Transverse colon (tissue), 4 donors: ENCODE measurements at regions not wholly inside any gene's neighbourhood (a gene's known extent, or its start where the extent isn't known, plus 50 kb on each side); places are given as distances from the start of the nearest gene placed in this dataset.

Experiments used
- DNase-seq: peaks from one replicate; pipeline ENCODE4 v3.0.0-alpha.2; 2019
- H3K27ac ChIP-seq, 4 donors: fragments of 200-600 bp; sonication (generic); 2 replicates each; pipeline ENCODE4 v1.5.1; 2016 to 2018; ENCODE audit warnings: inconsistent platforms in 4 of 4
- H3K27me3 ChIP-seq: fragments of 200-600 bp; sonication (generic); 2 replicates; pipeline ENCODE4 v1.5.1; 2017; ENCODE audit warnings: inconsistent platforms
- H3K36me3 ChIP-seq, 4 donors: fragments of 200-600 bp; sonication (generic); 2 replicates each; pipeline ENCODE4 v1.5.1; 2017 to 2019; ENCODE audit warnings: inconsistent platforms in 4 of 4
- H3K4me1 ChIP-seq, 4 donors: fragments of 200-600 bp; sonication (generic); 2 replicates each; pipeline ENCODE4 v1.5.1; 2017 to 2020; ENCODE audit warnings: inconsistent platforms in 4 of 4
- H3K4me3 ChIP-seq, 4 donors: fragments of 200-600 bp; sonication (generic); 1 replicate in 1 of 4; 2 replicates in 3 of 4; pipeline versions ENCODE4 v1.5.1 to v1.6.1; 2017 to 2019; ENCODE audit warnings: inconsistent platforms in 4 of 4
- H3K9me3 ChIP-seq, 2 donors: fragments of 200-600 bp; sonication (generic); 2 replicates each; pipeline ENCODE4 v1.5.1; 2017 to 2019; ENCODE audit warnings: inconsistent platforms in 2 of 2
- EP300 ChIP-seq: sonication (generic); formaldehyde crosslinking; IDR thresholded peaks from one replicate; pipeline ENCODE4 v1.6.1; 2017; ENCODE audit warnings: antibody characterized with exemption, low read depth
- POLR2A ChIP-seq: fragments of 450-650 bp; IDR thresholded peaks from one replicate; pipeline ENCODE4 v1.6.1; 2016; ENCODE audit warnings: antibody characterized with exemption, mild to moderate bottlenecking, moderate library complexity
- POLR2AphosphoS5 ChIP-seq, 3 donors: sonication (generic); formaldehyde crosslinking; IDR thresholded peaks; one replicate each; pipeline ENCODE4 v1.6.1; 2016; ENCODE audit warnings: antibody characterized with exemption in 3 of 3
- WGBS, 2 donors: methylation state at CpG; one replicate each; pipeline ENCODE4 v1.1.5; 2018; ENCODE audit warnings: low coverage in 1 of 2; 5-methylcytosine and 5-hydroxymethylcytosine counted together
- in situ Hi-C, 4 donors: fragments of 200-750 bp; cut with MboI; loops; one replicate each; pipeline versions ENCODE4 v1.15.0 to v1.15.1; 2017; ENCODE audit warnings: low sequenced_read_pairs in 3 of 4, low pct_ligation_motif_present in 1 of 4, low pct_unique_long_range_greater_than_20kb in 1 of 4
- intact Hi-C: fragments of 100-400 bp; cut with DNase I; formaldehyde crosslinking; loops from one replicate; pipeline ENCODE4 v1.15.1; 2023; ENCODE audit warnings: low total_unique reads
- TF ChIP-seq, protein P1 (sequence below), 5 experiments: fragments of 200-600 bp in 3 of 5; fragments of 450-650 bp in 2 of 5; sonication (generic) in 3 of 5; IDR thresholded peaks; 1 replicate in 2 of 5; 2 replicates in 3 of 5; pipeline ENCODE4 v1.5.1; 2016 to 2017; ENCODE audit warnings: antibody characterized with exemption in 5 of 5, inconsistent platforms in 3 of 5, mild to moderate bottlenecking in 2 of 5, moderate library complexity in 1 of 5

DNA sequence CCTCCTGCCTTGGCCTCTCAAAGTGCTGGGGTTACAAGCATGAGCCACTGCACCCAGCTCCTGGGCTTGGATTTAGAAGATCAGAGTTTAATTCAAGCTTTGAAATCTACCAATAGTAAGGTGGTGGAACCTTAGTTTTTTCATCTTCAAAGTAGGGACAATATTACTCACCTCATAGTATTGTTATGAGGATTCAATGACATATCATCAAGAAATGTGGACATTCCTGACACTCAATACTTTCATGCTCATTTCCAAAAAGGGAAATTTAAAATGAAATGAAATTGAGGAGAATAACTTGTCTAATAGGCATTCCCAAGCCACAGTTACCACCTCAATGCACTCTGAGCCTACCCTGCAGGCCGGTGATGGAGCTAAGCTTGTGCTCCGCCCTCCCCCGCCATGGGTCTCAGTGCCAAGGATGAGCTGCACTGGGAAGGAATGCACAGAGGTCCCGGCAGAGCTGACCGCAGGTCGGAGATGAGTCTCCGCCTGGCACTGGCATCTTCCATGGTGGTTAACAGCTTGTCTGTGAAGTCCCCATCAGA lies 56.5 kb upstream of the BCAR3 start:
- no peaks in the 10 kb centered on the region for H3K4me1 ChIP-seq
- H3K9me3 ChIP-seq, result no peaks in the 10 kb centered on the region
- intact Hi-C loops, result no loop called here
- H3K27ac ChIP-seq, result no peak overlapping the region
- no peak overlapping the region for H3K4me3 ChIP-seq
- no peaks in the 10 kb centered on the region for H3K36me3 ChIP-seq
- H3K27me3 ChIP-seq, result no peaks in the 10 kb centered on the region
- DNase-seq, result no peak
- TF ChIP-seq POLR2A (no peak), EP300 (no peak), POLR2AphosphoS5 (IDR thresholded peaks at IDR 0.05) (no peak)
- TF ChIP-seq, protein P1, sequence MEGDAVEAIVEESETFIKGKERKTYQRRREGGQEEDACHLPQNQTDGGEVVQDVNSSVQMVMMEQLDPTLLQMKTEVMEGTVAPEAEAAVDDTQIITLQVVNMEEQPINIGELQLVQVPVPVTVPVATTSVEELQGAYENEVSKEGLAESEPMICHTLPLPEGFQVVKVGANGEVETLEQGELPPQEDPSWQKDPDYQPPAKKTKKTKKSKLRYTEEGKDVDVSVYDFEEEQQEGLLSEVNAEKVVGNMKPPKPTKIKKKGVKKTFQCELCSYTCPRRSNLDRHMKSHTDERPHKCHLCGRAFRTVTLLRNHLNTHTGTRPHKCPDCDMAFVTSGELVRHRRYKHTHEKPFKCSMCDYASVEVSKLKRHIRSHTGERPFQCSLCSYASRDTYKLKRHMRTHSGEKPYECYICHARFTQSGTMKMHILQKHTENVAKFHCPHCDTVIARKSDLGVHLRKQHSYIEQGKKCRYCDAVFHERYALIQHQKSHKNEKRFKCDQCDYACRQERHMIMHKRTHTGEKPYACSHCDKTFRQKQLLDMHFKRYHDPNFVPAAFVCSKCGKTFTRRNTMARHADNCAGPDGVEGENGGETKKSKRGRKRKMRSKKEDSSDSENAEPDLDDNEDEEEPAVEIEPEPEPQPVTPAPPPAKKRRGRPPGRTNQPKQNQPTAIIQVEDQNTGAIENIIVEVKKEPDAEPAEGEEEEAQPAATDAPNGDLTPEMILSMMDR (IDR thresholded peaks at IDR 0.05), result no peak
- whole genome bisulfite sequencing, 2 donors, result 91% methylated on average over 7 of the region's 7 CpGs; no CpG with 5 or more reads in 1 of the 2 donors
- in situ Hi-C loops, result no loop called here

DNA sequence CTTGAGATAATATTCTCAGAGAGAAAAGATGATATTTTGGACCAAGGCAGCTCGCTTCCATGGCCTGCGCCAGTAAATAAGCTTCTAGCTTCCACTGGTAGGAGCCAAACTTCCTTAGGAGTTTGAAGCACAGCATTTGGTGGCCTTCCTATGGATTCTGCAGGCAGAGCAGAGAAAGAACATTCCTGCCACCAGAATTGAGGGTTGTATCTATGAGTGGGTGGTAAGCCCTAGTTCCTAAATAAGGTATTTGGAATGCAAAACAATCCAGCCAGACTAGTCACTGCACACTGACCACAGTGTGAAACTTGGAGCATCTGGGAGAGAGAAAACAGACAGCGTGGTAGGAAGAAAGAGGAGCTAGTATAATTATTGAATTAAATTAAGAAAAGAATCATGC lies 54.1 kb upstream of the BCAR3 start:
- in situ Hi-C loops, result no loop called here
- DNase-seq, result no peak
- Histone ChIP-seq H3K4me3 (no peak overlapping the region), H3K36me3 (no peaks in the 10 kb centered on the region), H3K9me3 (no peaks in the 10 kb centered on the region), H3K4me1 (no peaks in the 10 kb centered on the region), H3K27me3 (no peaks in the 10 kb centered on the region), H3K27ac (no peak overlapping the region)
- intact Hi-C loops, result no loop called here
- WGBS, 2 donors, result 83 to 89% methylated on average over 3 of the region's 3 CpGs
- TF ChIP-seq POLR2A, result no peak
- no peak for TF ChIP-seq POLR2AphosphoS5 (IDR thresholded peaks at IDR 0.05)
- TF ChIP-seq, protein P1 (IDR thresholded peaks at IDR 0.05), result no peak
- TF ChIP-seq EP300, result no peak

DNA sequence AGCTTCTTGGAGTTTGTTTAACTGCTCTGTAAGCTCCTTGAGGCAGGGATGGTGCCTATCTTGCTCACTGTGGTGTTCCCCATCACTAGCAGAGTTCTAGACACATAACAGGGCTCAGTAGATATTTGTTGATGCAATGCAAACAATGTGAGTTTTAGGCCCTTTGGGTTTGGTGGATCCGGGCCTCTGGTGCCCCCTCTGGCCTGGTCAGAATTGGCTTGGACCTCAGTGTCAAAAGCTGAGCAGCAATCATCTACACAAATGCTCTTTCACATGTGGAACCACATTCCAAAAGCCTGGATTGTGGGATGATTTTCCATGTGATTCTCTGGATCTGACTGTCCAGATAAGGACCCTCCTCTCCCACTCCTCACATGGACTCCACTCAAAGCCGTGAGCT lies 53.4 kb upstream of the BCAR3 start:
- Histone ChIP-seq H3K4me1 (no peaks in the 10 kb centered on the region), H3K27me3 (no peaks in the 10 kb centered on the region), H3K4me3 (no peak overlapping the region), H3K36me3 (no peaks in the 10 kb centered on the region), H3K9me3 (no peaks in the 10 kb centered on the region), H3K27ac (no peak overlapping the region)
- 70% methylated on average over 2 of the region's 2 CpGs; no CpG with 5 or more reads in 1 of the 2 donors for WGBS, 2 donors
- DNase-seq, result no peak
- TF ChIP-seq, protein P1 (IDR thresholded peaks at IDR 0.05), result no peak
- TF ChIP-seq POLR2AphosphoS5 (IDR thresholded peaks at IDR 0.05) (no peak), EP300 (no peak), POLR2A (no peak)
- intact Hi-C loops, result no loop called here
- in situ Hi-C loops, result no loop called here

DNA sequence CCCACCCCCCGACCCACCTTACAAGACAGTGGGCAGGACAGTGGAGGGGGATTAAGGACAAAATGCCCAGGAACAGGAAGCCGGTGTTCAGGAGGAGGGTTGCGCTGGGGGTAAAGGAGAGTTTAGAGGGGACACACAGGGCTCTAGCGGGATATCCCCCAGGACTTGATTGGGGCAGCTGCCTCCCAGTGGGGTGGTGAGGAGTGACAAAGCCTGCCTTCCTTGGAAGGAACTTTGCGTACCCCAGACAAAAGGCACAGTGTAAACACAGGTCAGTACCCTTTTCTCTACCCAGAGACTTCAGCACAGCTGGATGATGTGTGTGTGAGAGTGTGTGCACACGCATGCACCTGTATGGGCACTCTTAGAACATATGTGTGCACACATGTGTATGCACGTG lies 51.7 kb upstream of the BCAR3 start:
- 88% methylated on average over 1 to 7 of the region's 7 CpGs for WGBS, 2 donors
- intact Hi-C loops (no loop called here), in situ Hi-C loops (no loop called here)
- H3K36me3 ChIP-seq, result no peaks in the 10 kb centered on the region
- DNase-seq, result no peak
- TF ChIP-seq EP300 (no peak), POLR2AphosphoS5 (IDR thresholded peaks at IDR 0.05) (no peak), POLR2A (no peak)
- TF ChIP-seq, protein P1 (IDR thresholded peaks at IDR 0.05), result no peak
- no peaks in the 10 kb centered on the region for H3K27me3 ChIP-seq
- no peak overlapping the region for H3K4me3 ChIP-seq
- H3K27ac ChIP-seq, result no peak overlapping the region
- H3K9me3 ChIP-seq, result no peaks in the 10 kb centered on the region
- no peaks in the 10 kb centered on the region for H3K4me1 ChIP-seq
